ENCODE measurements at regions not wholly inside any gene's neighbourhood (a gene's known extent, or its start where the extent isn't known, plus 50 kb on each side); places are given as distances from the start of the nearest gene placed in this dataset.
A peak's percentile ranks its signal among the peaks of the same experiment; 100 is the strongest.

- TF ChIP-seq YY1 (IDR thresholded peaks at IDR 0.05; ENCODE audit: insufficient read depth, insufficient read length), result no peak
- TF ChIP-seq SUZ12 (IDR thresholded peaks at IDR 0.05; ENCODE audit: extremely low read depth, insufficient read depth, insufficient read length), result no peak
- TF ChIP-seq ZNF274 (IDR thresholded peaks at IDR 0.05; ENCODE audit: low read depth, low read length), result no peak
- Histone ChIP-seq H3K9ac (ENCODE audit: insufficient read length, low read depth) (no peak overlapping the region), H3K4me1 (ENCODE audit: insufficient read depth, insufficient read length) (no peaks in the 10 kb centered on the region), H3K9me3 (ENCODE audit: insufficient read depth, low read length) (no peaks in the 10 kb centered on the region), H3K4me3 (ENCODE audit: insufficient read length, low read depth) (no peak overlapping the region), H3K36me3 (ENCODE audit: insufficient read depth, insufficient read length, low read length) (no peaks in the 10 kb centered on the region), H3K27me3 (ENCODE audit: insufficient read depth, insufficient read length) (no peaks in the 10 kb centered on the region)
- no peak for DNase-seq (ENCODE audit: low read depth, low spot score)
Observed at GRCh38 chr6:56328728-56329090, 81.3 kb upstream of the COL21A1 start.

GRCh38 chr6:56327946-56328727, 80.8 kb upstream of the COL21A1 start:
- no peak overlapping the region for H3K9ac ChIP-seq (ENCODE audit: insufficient read length, low read depth)
- H3K4me1 ChIP-seq (ENCODE audit: insufficient read depth, insufficient read length), result no peaks in the 10 kb centered on the region
- no peak overlapping the region for H3K4me3 ChIP-seq (ENCODE audit: insufficient read length, low read depth)
- no peaks in the 10 kb centered on the region for H3K9me3 ChIP-seq (ENCODE audit: insufficient read depth, low read length)
- DNase-seq (ENCODE audit: low read depth, low spot score), result no peak
- no peaks in the 10 kb centered on the region for H3K36me3 ChIP-seq (ENCODE audit: insufficient read depth, insufficient read length, low read length)
- TF ChIP-seq ZNF274 (IDR thresholded peaks at IDR 0.05; ENCODE audit: low read depth, low read length), result no peak
- TF ChIP-seq SUZ12 (IDR thresholded peaks at IDR 0.05; ENCODE audit: extremely low read depth, insufficient read depth, insufficient read length), result no peak
- TF ChIP-seq YY1 (IDR thresholded peaks at IDR 0.05; ENCODE audit: insufficient read depth, insufficient read length), result no peak
- H3K27me3 ChIP-seq (ENCODE audit: insufficient read depth, insufficient read length), result no peaks in the 10 kb centered on the region

- no peak for TF ChIP-seq ZNF274 (IDR thresholded peaks at IDR 0.05; ENCODE audit: low read depth, low read length)
- TF ChIP-seq YY1 (IDR thresholded peaks at IDR 0.05; ENCODE audit: insufficient read depth, insufficient read length), result no peak
- no peaks in the 10 kb centered on the region for H3K9me3 ChIP-seq (ENCODE audit: insufficient read depth, low read length)
- no peaks in the 10 kb centered on the region for H3K4me1 ChIP-seq (ENCODE audit: insufficient read depth, insufficient read length)
- no peaks in the 10 kb centered on the region for H3K27me3 ChIP-seq (ENCODE audit: insufficient read depth, insufficient read length)
- H3K4me3 ChIP-seq (ENCODE audit: insufficient read length, low read depth), result no peak overlapping the region
- DNase-seq (ENCODE audit: low read depth, low spot score), result no peak
- no peak overlapping the region for H3K9ac ChIP-seq (ENCODE audit: insufficient read length, low read depth)
- no peaks in the 10 kb centered on the region for H3K36me3 ChIP-seq (ENCODE audit: insufficient read depth, insufficient read length, low read length)
Observed at GRCh38 chr6:56324396-56324795, 77.0 kb upstream of the COL21A1 start.

- Histone ChIP-seq H3K4me3 (ENCODE audit: insufficient read length, low read depth) (no peak overlapping the region), H3K27me3 (ENCODE audit: insufficient read depth, insufficient read length) (no peaks in the 10 kb centered on the region), H3K36me3 (ENCODE audit: insufficient read depth, insufficient read length, low read length) (no peaks in the 10 kb centered on the region), H3K9me3 (ENCODE audit: insufficient read depth, low read length) (no peaks in the 10 kb centered on the region), H3K9ac (ENCODE audit: insufficient read length, low read depth) (no peak overlapping the region), H3K4me1 (ENCODE audit: insufficient read depth, insufficient read length) (no peaks in the 10 kb centered on the region)
- no peak for TF ChIP-seq SUZ12 (IDR thresholded peaks at IDR 0.05; ENCODE audit: extremely low read depth, insufficient read depth, insufficient read length)
- TF ChIP-seq ZNF274 (IDR thresholded peaks at IDR 0.05; ENCODE audit: low read depth, low read length), result no peak
- TF ChIP-seq YY1 (IDR thresholded peaks at IDR 0.05; ENCODE audit: insufficient read depth, insufficient read length), result no peak
- DNase-seq (ENCODE audit: low read depth, low spot score), result no peak
Observed at GRCh38 chr6:56318851-56319250, 71.5 kb upstream of the COL21A1 start.

- H3K9ac ChIP-seq (ENCODE audit: insufficient read length, low read depth), result no peak overlapping the region
- H3K36me3 ChIP-seq (ENCODE audit: insufficient read depth, insufficient read length, low read length), result no peaks in the 10 kb centered on the region
- TF ChIP-seq SUZ12 (IDR thresholded peaks at IDR 0.05; ENCODE audit: extremely low read depth, insufficient read depth, insufficient read length), result no peak
- no peak for TF ChIP-seq ZNF274 (IDR thresholded peaks at IDR 0.05; ENCODE audit: low read depth, low read length)
- no peak for TF ChIP-seq YY1 (IDR thresholded peaks at IDR 0.05; ENCODE audit: insufficient read depth, insufficient read length)
- no peaks in the 10 kb centered on the region for H3K4me1 ChIP-seq (ENCODE audit: insufficient read depth, insufficient read length)
- DNase-seq (ENCODE audit: low read depth, low spot score), result peak; percentile 20
- H3K9me3 ChIP-seq (ENCODE audit: insufficient read depth, low read length), result no peaks in the 10 kb centered on the region
- no peaks in the 10 kb centered on the region for H3K27me3 ChIP-seq (ENCODE audit: insufficient read depth, insufficient read length)
- no peak overlapping the region for H3K4me3 ChIP-seq (ENCODE audit: insufficient read length, low read depth)
Observed at GRCh38 chr6:56314683-56315523, 67.5 kb upstream of the COL21A1 start.

- H3K36me3 ChIP-seq (ENCODE audit: insufficient read depth, insufficient read length, low read length), result no peaks in the 10 kb centered on the region
- no peaks in the 10 kb centered on the region for H3K4me1 ChIP-seq (ENCODE audit: insufficient read depth, insufficient read length)
- H3K9me3 ChIP-seq (ENCODE audit: insufficient read depth, low read length), result peaks cover 6% of the 10 kb centered on the region; the same call in 1 of the 2 replicates
- no peak overlapping the region for H3K9ac ChIP-seq (ENCODE audit: insufficient read length, low read depth)
- TF ChIP-seq SUZ12 (IDR thresholded peaks at IDR 0.05; ENCODE audit: extremely low read depth, insufficient read depth, insufficient read length) (no peak), YY1 (IDR thresholded peaks at IDR 0.05; ENCODE audit: insufficient read depth, insufficient read length) (no peak), ZNF274 (IDR thresholded peaks at IDR 0.05; ENCODE audit: low read depth, low read length) (no peak)
- H3K27me3 ChIP-seq (ENCODE audit: insufficient read depth, insufficient read length), result no peaks in the 10 kb centered on the region
- H3K4me3 ChIP-seq (ENCODE audit: insufficient read length, low read depth), result no peak overlapping the region
- no peak for DNase-seq (ENCODE audit: low read depth, low spot score)
Observed at GRCh38 chr6:56311533-56312448, 64.4 kb upstream of the COL21A1 start.
